ENCODE measurements at regions not wholly inside any gene's neighbourhood (a gene's known extent, or its start where the extent isn't known, plus 50 kb on each side); places are given as distances from the start of the nearest gene placed in this dataset.

- H2BK20ac ChIP-seq (ENCODE audit: low read depth, low read length, poor library complexity, severe bottlenecking) = no peak overlapping the region
- H2BK12ac ChIP-seq (ENCODE audit: insufficient read length, low read depth, low read length) = no peak overlapping the region
- H3K4me1 ChIP-seq (ENCODE audit: insufficient read depth, low read length) = no peaks in the 10 kb centered on the region; the same call in 1 of the 2 replicates
- H2BK15ac ChIP-seq (ENCODE audit: low read depth, low read length) = no peak overlapping the region
- no peak overlapping the region for H3K56ac ChIP-seq (ENCODE audit: insufficient read length, low read depth, low read length)
- Mint-ChIP-seq H3K27ac (peak overlapping the region in 1 of 3 experiments; percentile 44; a peak in 2 of 7 replicates), H3K27me3 (ENCODE audit: low read depth) (no peaks in the 10 kb centered on the region; the same call in 1 of the 2 replicates), H3K4me3 (no peak overlapping the region), H3K9me3 (peaks cover 3 to 6% of the 10 kb centered on the region in 2 experiments; a peak in 4 of 5 replicates), H3K4me1 (peaks cover 22% of the 10 kb centered on the region in 2 experiments), H3K36me3 (ENCODE audit: insufficient read depth in 1 of 3, low read depth in 3 of 3) (peaks cover 0 to 6% (median 5%) of the 10 kb centered on the region in 3 experiments; a peak in 4 of 7 replicates)
- H2BK5ac ChIP-seq (ENCODE audit: insufficient read length, low read length) = no peak overlapping the region
- H2AK5ac ChIP-seq (ENCODE audit: insufficient read length, low read length) = no peak overlapping the region
- no peaks in the 10 kb centered on the region for H3K79me1 ChIP-seq (ENCODE audit: insufficient read depth, low read depth, low read length, poor library complexity, severe bottlenecking)
- no peak overlapping the region for H3K4ac ChIP-seq (ENCODE audit: low read depth, low read length)
- DNase-seq = peak; percentile 35
- H2BK120ac ChIP-seq (ENCODE audit: low read depth, low read length, poor library complexity, severe bottlenecking) = no peak overlapping the region
- no peak overlapping the region for H3K18ac ChIP-seq (ENCODE audit: insufficient read length, low read depth, low read length)
- H4K5ac ChIP-seq (ENCODE audit: insufficient read length, low read depth, low read length) = no peak overlapping the region
- no CpG with 5 or more reads among the region's 2 CpGs for WGBS (ENCODE audit: extremely low coverage, insufficient read length, low lambda C conversion rate)
- H3K4me2 ChIP-seq (ENCODE audit: insufficient read depth, insufficient read length, low read length) = no peak overlapping the region
- H3K23me2 ChIP-seq (ENCODE audit: insufficient read length, low read depth, low read length, poor library complexity, severe bottlenecking) = no peaks in the 10 kb centered on the region
- H3T11ph ChIP-seq (ENCODE audit: low read length) = no peak overlapping the region
- H3K27ac ChIP-seq (ENCODE audit: insufficient read length, low read depth, low read length) = no peak overlapping the region
- no peak overlapping the region for H2AFZ ChIP-seq (ENCODE audit: low read length)
- no peak overlapping the region for H4K91ac ChIP-seq (ENCODE audit: insufficient read length, low read depth, low read length)
- no peak overlapping the region for H3K14ac ChIP-seq (ENCODE audit: insufficient read depth, low read length)
- no peak overlapping the region for H4K8ac ChIP-seq (replicated peaks; ENCODE audit: insufficient read length, low read depth, low read length)
- H3K9ac ChIP-seq (ENCODE audit: extremely low read depth, insufficient read length, low read length) = no peak overlapping the region
- H3K79me2 ChIP-seq (ENCODE audit: insufficient read depth, low read length) = no peaks in the 10 kb centered on the region
- H3K9me3 ChIP-seq (ENCODE audit: control insufficient read depth, low read depth, low read length) = no peaks in the 10 kb centered on the region
- H4K20me1 ChIP-seq (ENCODE audit: control insufficient read depth, insufficient read depth, insufficient read length) = no peaks in the 10 kb centered on the region
- TF ChIP-seq CTCF (conservative IDR thresholded peaks at IDR 0.05) = no peak
- no peaks in the 10 kb centered on the region for H3K27me3 ChIP-seq (ENCODE audit: insufficient read depth, low read length)
- no peak overlapping the region for H3K23ac ChIP-seq (ENCODE audit: insufficient read length, low read depth, low read length)
These were observed 529.2 kb upstream of the LINC00305 start for GRCh38 chr18:64678048-64678447.
